ENCODE measurements at regions not wholly inside any gene's neighbourhood (a gene's known extent, or its start where the extent isn't known, plus 50 kb on each side); places are given as distances from the start of the nearest gene placed in this dataset.

DNA sequence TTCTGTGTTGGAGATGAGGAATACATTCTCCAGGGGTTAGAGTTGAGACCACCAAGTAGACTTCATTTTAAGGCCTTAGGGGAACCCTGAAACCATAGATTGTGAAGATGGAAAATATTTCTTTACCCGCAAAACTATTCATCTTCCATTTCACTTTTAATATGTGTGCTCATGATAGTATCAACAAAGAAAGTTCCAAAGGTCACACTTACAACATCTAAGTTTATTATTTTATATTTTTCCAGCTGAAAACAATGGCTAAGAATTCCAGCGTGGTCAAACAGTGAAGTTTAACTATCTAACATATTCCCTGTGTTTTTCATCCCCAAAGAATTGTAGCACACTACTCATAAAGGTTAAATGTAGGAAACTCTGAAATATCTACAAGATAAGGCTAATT lies 214.5 kb upstream of the GIMD1 start:
- H2AK5ac ChIP-seq (ENCODE audit: low read length): no peak overlapping the region
- H4K12ac ChIP-seq (ENCODE audit: low read depth, low read length): no peak overlapping the region
- H3K27me3 ChIP-seq (ENCODE audit: insufficient read depth, low read length): no peaks in the 10 kb centered on the region
- no peaks in the 10 kb centered on the region for H3K9me3 ChIP-seq (ENCODE audit: insufficient read depth, low read depth, low read length)
- H3K18ac ChIP-seq (ENCODE audit: low read length): no peak overlapping the region
- no peak overlapping the region for H3K14ac ChIP-seq (ENCODE audit: low read length)
- H3K4me3 ChIP-seq (ENCODE audit: low read depth, low read length): no peak overlapping the region
- H3K23ac ChIP-seq (ENCODE audit: low read length): no peak overlapping the region
- H3K79me1 ChIP-seq (ENCODE audit: low read length): no peaks in the 10 kb centered on the region
- H3K4me1 ChIP-seq (ENCODE audit: control insufficient read depth in 1 of 2, insufficient read depth in 2 of 2, low read length in 2 of 2): no peaks in the 10 kb centered on the region
- H2BK5ac ChIP-seq (ENCODE audit: low read depth, low read length, poor library complexity): no peak overlapping the region
- no peak overlapping the region for H4K8ac ChIP-seq (ENCODE audit: low read depth, low read length)
- no peak overlapping the region for H2BK120ac ChIP-seq (ENCODE audit: insufficient read depth, low read length, poor library complexity)
- H3K4ac ChIP-seq (ENCODE audit: low read depth, low read length): no peak overlapping the region
- no peak overlapping the region for H3K4me2 ChIP-seq (ENCODE audit: low read length)
- H3K27ac ChIP-seq (ENCODE audit: low read depth, low read length): no peak overlapping the region
- no peak overlapping the region for H2BK12ac ChIP-seq (ENCODE audit: low read length)
- no peak overlapping the region for H4K91ac ChIP-seq (ENCODE audit: low read depth, low read length)
- H3K36me3 ChIP-seq (ENCODE audit: control insufficient read depth in 1 of 2, insufficient read depth in 2 of 2, low read length in 2 of 2): no peaks in the 10 kb centered on the region
- WGBS (ENCODE audit: extremely low coverage, insufficient coverage, insufficient read length): no CpG with 5 or more reads among the region's 2 CpGs
- no peak for DNase-seq
- H3K79me2 ChIP-seq (ENCODE audit: control insufficient read depth, insufficient read depth, low read length, poor library complexity): no peaks in the 10 kb centered on the region
- no peak overlapping the region for H2AFZ ChIP-seq (ENCODE audit: insufficient read depth, low read length, poor library complexity)
- H3K9ac ChIP-seq (ENCODE audit: low read length): no peak overlapping the region

DNA sequence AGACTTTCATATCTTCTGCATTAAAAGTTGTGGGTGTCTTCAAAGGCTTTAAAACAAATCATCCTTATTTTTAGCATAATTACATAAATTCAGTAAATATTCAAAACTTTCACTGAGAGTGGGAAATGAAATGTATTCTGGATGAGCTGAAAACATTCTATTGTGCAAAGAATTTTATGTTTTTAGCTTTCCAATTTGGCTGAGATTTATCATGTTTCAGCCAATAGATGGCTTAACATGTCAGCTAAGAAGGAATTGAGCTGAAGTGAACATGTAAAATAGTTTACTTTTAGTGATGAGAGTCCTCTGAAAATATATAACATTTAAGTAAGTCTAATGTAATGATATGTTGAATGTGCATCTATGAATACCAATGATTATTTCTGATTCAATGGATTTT lies 213.5 kb upstream of the GIMD1 start:
- H2BK5ac ChIP-seq (ENCODE audit: low read depth, low read length, poor library complexity): no peak overlapping the region
- H4K8ac ChIP-seq (ENCODE audit: low read depth, low read length): no peak overlapping the region
- H4K91ac ChIP-seq (ENCODE audit: low read depth, low read length): no peak overlapping the region
- H3K4me1 ChIP-seq (ENCODE audit: control insufficient read depth in 1 of 2, insufficient read depth in 2 of 2, low read length in 2 of 2): no peaks in the 10 kb centered on the region
- no peak overlapping the region for H2BK120ac ChIP-seq (ENCODE audit: insufficient read depth, low read length, poor library complexity)
- no peak overlapping the region for H4K12ac ChIP-seq (ENCODE audit: low read depth, low read length)
- H3K9me3 ChIP-seq (ENCODE audit: insufficient read depth, low read depth, low read length): no peaks in the 10 kb centered on the region
- H3K18ac ChIP-seq (ENCODE audit: low read length): no peak overlapping the region
- no peak overlapping the region for H3K4me3 ChIP-seq (ENCODE audit: low read depth, low read length)
- no peak overlapping the region for H3K14ac ChIP-seq (ENCODE audit: low read length)
- H2AK5ac ChIP-seq (ENCODE audit: low read length): no peak overlapping the region
- no peaks in the 10 kb centered on the region for H3K27me3 ChIP-seq (ENCODE audit: insufficient read depth, low read length)
- H2BK12ac ChIP-seq (ENCODE audit: low read length): no peak overlapping the region
- no peak overlapping the region for H3K4me2 ChIP-seq (ENCODE audit: low read length)
- no peaks in the 10 kb centered on the region for H3K79me1 ChIP-seq (ENCODE audit: low read length)
- no peak overlapping the region for H3K27ac ChIP-seq (ENCODE audit: low read depth, low read length)
- no peak overlapping the region for H3K4ac ChIP-seq (ENCODE audit: low read depth, low read length)
- no peak overlapping the region for H3K23ac ChIP-seq (ENCODE audit: low read length)
- no peak overlapping the region for H2AFZ ChIP-seq (ENCODE audit: insufficient read depth, low read length, poor library complexity)
- H3K36me3 ChIP-seq (ENCODE audit: control insufficient read depth in 1 of 2, insufficient read depth in 2 of 2, low read length in 2 of 2): no peaks in the 10 kb centered on the region
- H3K79me2 ChIP-seq (ENCODE audit: control insufficient read depth, insufficient read depth, low read length, poor library complexity): no peaks in the 10 kb centered on the region
- no peak overlapping the region for H3K9ac ChIP-seq (ENCODE audit: low read length)
- no peak for DNase-seq

GRCh38 chr4:106579236-106579635 lies 210.7 kb upstream of the GIMD1 start:
- no peak overlapping the region for H3K18ac ChIP-seq (ENCODE audit: low read length)
- no peaks in the 10 kb centered on the region for H3K36me3 ChIP-seq (ENCODE audit: control insufficient read depth in 1 of 2, insufficient read depth in 2 of 2, low read length in 2 of 2)
- no peak overlapping the region for H3K23ac ChIP-seq (ENCODE audit: low read length)
- no peaks in the 10 kb centered on the region for H3K79me2 ChIP-seq (ENCODE audit: control insufficient read depth, insufficient read depth, low read length, poor library complexity)
- no peak for DNase-seq
- no peak overlapping the region for H2BK120ac ChIP-seq (ENCODE audit: insufficient read depth, low read length, poor library complexity)
- H2AFZ ChIP-seq (ENCODE audit: insufficient read depth, low read length, poor library complexity): no peak overlapping the region
- no peaks in the 10 kb centered on the region for H3K79me1 ChIP-seq (ENCODE audit: low read length)
- H3K4me1 ChIP-seq (ENCODE audit: control insufficient read depth in 1 of 2, insufficient read depth in 2 of 2, low read length in 2 of 2): no peaks in the 10 kb centered on the region
- H3K4me3 ChIP-seq (ENCODE audit: low read depth, low read length): no peak overlapping the region
- no peak overlapping the region for H2BK5ac ChIP-seq (ENCODE audit: low read depth, low read length, poor library complexity)
- no peak overlapping the region for H3K4me2 ChIP-seq (ENCODE audit: low read length)
- no peak overlapping the region for H3K14ac ChIP-seq (ENCODE audit: low read length)
- no peak overlapping the region for H3K27ac ChIP-seq (ENCODE audit: low read depth, low read length)
- H4K8ac ChIP-seq (ENCODE audit: low read depth, low read length): no peak overlapping the region
- no peaks in the 10 kb centered on the region for H3K27me3 ChIP-seq (ENCODE audit: insufficient read depth, low read length)
- no peak overlapping the region for H4K91ac ChIP-seq (ENCODE audit: low read depth, low read length)
- H3K9me3 ChIP-seq (ENCODE audit: insufficient read depth, low read depth, low read length): no peaks in the 10 kb centered on the region
- no peak overlapping the region for H2AK5ac ChIP-seq (ENCODE audit: low read length)
- H3K9ac ChIP-seq (ENCODE audit: low read length): no peak overlapping the region
- no peak overlapping the region for H2BK12ac ChIP-seq (ENCODE audit: low read length)
- H3K4ac ChIP-seq (ENCODE audit: low read depth, low read length): no peak overlapping the region
- H4K12ac ChIP-seq (ENCODE audit: low read depth, low read length): no peak overlapping the region

DNA sequence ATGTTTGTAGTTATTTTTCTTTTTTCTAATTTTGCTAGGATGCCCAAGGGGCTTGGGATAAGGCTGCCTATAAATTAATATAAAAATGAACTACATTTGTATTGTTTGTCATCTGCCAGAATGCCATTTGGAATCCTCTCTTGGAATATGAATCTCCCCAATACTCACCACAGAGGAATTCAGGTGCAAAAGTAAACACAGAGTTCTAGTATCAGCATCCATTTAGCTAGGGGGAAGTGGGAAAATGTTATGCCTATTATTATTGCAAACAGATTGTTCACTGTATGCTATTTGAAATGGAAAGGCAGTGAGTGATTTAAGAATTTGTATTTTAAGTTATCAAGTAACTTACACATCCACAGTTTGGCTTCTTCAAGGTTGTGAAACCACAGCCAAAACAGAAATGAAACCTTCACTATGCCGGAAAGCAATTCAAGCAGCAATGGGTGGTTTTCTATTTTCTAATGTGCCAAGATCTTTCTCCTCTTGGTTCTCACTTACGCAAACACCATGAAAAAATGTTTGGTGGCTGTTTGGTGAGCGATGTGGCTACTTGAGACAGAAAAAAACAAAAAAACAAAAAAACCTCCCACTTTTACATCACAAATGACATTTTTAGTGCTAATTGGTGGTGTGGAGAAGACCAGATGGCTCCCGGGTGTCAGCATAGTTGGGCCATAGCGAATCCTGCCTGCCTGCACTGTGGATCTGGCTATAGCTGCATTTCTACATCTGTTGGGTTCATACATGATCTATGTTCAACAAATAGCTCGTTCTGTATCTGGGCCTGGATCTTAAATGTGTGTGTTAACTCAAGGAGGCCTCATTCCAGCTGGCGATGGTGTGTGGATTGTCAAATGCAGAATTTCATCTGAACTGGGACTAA lies 200.8 kb upstream of the GIMD1 start:
- Histone ChIP-seq H3K27ac (ENCODE audit: low read depth, low read length) (no peak overlapping the region), H3K9ac (ENCODE audit: low read length) (no peak overlapping the region), H2AFZ (ENCODE audit: insufficient read depth, low read length, poor library complexity) (no peak overlapping the region), H3K36me3 (ENCODE audit: control insufficient read depth in 1 of 2, insufficient read depth in 2 of 2, low read length in 2 of 2) (no peaks in the 10 kb centered on the region), H4K12ac (ENCODE audit: low read depth, low read length) (no peak overlapping the region), H2BK5ac (ENCODE audit: low read depth, low read length, poor library complexity) (no peak overlapping the region), H3K4me2 (ENCODE audit: low read length) (no peak overlapping the region), H3K79me2 (ENCODE audit: control insufficient read depth, insufficient read depth, low read length, poor library complexity) (no peaks in the 10 kb centered on the region), H3K23ac (ENCODE audit: low read length) (no peak overlapping the region), H3K4ac (ENCODE audit: low read depth, low read length) (no peak overlapping the region), H3K9me3 (ENCODE audit: insufficient read depth, low read depth, low read length) (no peaks in the 10 kb centered on the region), H3K4me3 (ENCODE audit: low read depth, low read length) (no peak overlapping the region), H4K91ac (ENCODE audit: low read depth, low read length) (no peak overlapping the region), H2BK120ac (ENCODE audit: insufficient read depth, low read length, poor library complexity) (no peak overlapping the region), H4K8ac (ENCODE audit: low read depth, low read length) (no peak overlapping the region), H3K18ac (ENCODE audit: low read length) (no peak overlapping the region), H3K27me3 (ENCODE audit: insufficient read depth, low read length) (no peaks in the 10 kb centered on the region), H3K14ac (ENCODE audit: low read length) (no peak overlapping the region), H2BK12ac (ENCODE audit: low read length) (no peak overlapping the region), H3K79me1 (ENCODE audit: low read length) (no peaks in the 10 kb centered on the region), H2AK5ac (ENCODE audit: low read length) (no peak overlapping the region), H3K4me1 (ENCODE audit: control insufficient read depth in 1 of 2, insufficient read depth in 2 of 2, low read length in 2 of 2) (no peaks in the 10 kb centered on the region)
- no peak for DNase-seq
- no CpG with 5 or more reads among the region's 7 CpGs for WGBS (ENCODE audit: extremely low coverage, insufficient coverage, insufficient read length)

Data from trophoblast cell (in vitro differentiated cells and primary cell).